ENCODE measurements at regions not wholly inside any gene's neighbourhood (a gene's known extent, or its start where the extent isn't known, plus 50 kb on each side); places are given as distances from the start of the nearest gene placed in this dataset.

GRCh38 chr14:29310757-29311156, 544.2 kb downstream of the FOXG1 start:
- no peak for TF ChIP-seq POLR2A (IDR thresholded peaks at IDR 0.05; ENCODE audit: low read depth)
- TF ChIP-seq, protein P1, sequence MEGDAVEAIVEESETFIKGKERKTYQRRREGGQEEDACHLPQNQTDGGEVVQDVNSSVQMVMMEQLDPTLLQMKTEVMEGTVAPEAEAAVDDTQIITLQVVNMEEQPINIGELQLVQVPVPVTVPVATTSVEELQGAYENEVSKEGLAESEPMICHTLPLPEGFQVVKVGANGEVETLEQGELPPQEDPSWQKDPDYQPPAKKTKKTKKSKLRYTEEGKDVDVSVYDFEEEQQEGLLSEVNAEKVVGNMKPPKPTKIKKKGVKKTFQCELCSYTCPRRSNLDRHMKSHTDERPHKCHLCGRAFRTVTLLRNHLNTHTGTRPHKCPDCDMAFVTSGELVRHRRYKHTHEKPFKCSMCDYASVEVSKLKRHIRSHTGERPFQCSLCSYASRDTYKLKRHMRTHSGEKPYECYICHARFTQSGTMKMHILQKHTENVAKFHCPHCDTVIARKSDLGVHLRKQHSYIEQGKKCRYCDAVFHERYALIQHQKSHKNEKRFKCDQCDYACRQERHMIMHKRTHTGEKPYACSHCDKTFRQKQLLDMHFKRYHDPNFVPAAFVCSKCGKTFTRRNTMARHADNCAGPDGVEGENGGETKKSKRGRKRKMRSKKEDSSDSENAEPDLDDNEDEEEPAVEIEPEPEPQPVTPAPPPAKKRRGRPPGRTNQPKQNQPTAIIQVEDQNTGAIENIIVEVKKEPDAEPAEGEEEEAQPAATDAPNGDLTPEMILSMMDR (IDR thresholded peaks at IDR 0.05), result no peak
